IPS-20b (cell line): ENCODE measurements at regions not wholly inside any gene's neighbourhood (a gene's known extent, or its start where the extent isn't known, plus 50 kb on each side); places are given as distances from the start of the nearest gene placed in this dataset.

Source experiments
- H3K27ac ChIP-seq: one replicate; pipeline ENCODE4 v1.5.1; 2013; ENCODE audit warnings: low read length
- H3K27me3 ChIP-seq: 2 replicates; pipeline ENCODE4 v1.6.1; 2013; ENCODE audit warnings: mild to moderate bottlenecking, low read length, inconsistent platforms; ENCODE audit not compliant: insufficient read depth
- H3K36me3 ChIP-seq: 2 replicates; pipeline ENCODE4 v1.6.1; 2013; ENCODE audit warnings: low read depth, mild to moderate bottlenecking, inconsistent platforms, low read length, moderate library complexity; ENCODE audit not compliant: insufficient read depth
- H3K4me1 ChIP-seq: 2 replicates; pipeline ENCODE4 v1.6.1; 2013; ENCODE audit warnings: mild to moderate bottlenecking, control low read depth, inconsistent platforms, low read length, moderate library complexity; ENCODE audit not compliant: insufficient read depth
- H3K4me3 ChIP-seq: 2 replicates; pipeline ENCODE4 v1.5.1; 2013; ENCODE audit warnings: mild to moderate bottlenecking, low read length, inconsistent platforms
- H3K9ac ChIP-seq: 2 replicates; pipeline ENCODE4 v1.6.1; 2013; ENCODE audit warnings: low read depth, mild to moderate bottlenecking, inconsistent platforms, low read length, moderate library complexity
- H3K9me3 ChIP-seq: 2 replicates; pipeline ENCODE4 v1.6.1; 2013; ENCODE audit warnings: mild to moderate bottlenecking, low read depth, low read length, inconsistent platforms; ENCODE audit not compliant: insufficient read depth

DNA sequence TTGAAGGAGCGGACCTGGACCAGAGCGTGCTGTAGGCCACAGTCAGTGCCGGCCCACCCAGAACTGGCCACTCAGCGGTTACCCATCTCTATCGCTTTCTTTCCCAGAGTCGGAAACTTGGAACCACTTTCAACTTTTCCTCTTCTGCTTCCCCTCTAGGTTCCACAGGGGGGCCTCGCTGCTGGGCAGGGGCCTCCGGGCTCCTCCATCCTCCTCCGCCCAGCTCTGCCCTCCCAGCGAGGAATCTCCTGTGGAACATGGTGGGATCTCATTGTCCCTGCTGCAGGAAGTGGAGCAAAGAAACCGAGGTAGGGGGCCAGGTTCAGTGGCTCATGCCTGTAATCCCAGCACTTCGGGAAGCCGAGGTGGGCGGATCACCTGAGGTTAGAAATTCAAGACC is 139.2 kb downstream of the ETS2 start:
- Histone ChIP-seq H3K27me3 (peaks cover 24% of the 10 kb centered on the region), H3K9me3 (no peaks in the 10 kb centered on the region; the same call in 1 of the 2 replicates)

GRCh38 chr21:38944402-38944801 is 138.7 kb downstream of the ETS2 start:
- Histone ChIP-seq H3K36me3 (no peaks in the 10 kb centered on the region), H3K9me3 (no peaks in the 10 kb centered on the region; the same call in 1 of the 2 replicates), H3K4me3 (no peak overlapping the region), H3K27me3 (peaks cover 24% of the 10 kb centered on the region), H3K9ac (no peak overlapping the region; the same call in 1 of the 2 replicates), H3K4me1 (peaks cover 13% of the 10 kb centered on the region; the same call in 1 of the 2 replicates), H3K27ac (no peak overlapping the region)

More for the DNA sequence above, 139.2 kb downstream of the ETS2 start:
- Histone ChIP-seq H3K4me1 (peaks cover 13% of the 10 kb centered on the region; the same call in 1 of the 2 replicates), H3K9ac (no peak overlapping the region; the same call in 1 of the 2 replicates), H3K4me3 (peak overlapping the region; percentile 38; the same call in 1 of the 2 replicates), H3K36me3 (no peaks in the 10 kb centered on the region), H3K27ac (no peak overlapping the region)

DNA sequence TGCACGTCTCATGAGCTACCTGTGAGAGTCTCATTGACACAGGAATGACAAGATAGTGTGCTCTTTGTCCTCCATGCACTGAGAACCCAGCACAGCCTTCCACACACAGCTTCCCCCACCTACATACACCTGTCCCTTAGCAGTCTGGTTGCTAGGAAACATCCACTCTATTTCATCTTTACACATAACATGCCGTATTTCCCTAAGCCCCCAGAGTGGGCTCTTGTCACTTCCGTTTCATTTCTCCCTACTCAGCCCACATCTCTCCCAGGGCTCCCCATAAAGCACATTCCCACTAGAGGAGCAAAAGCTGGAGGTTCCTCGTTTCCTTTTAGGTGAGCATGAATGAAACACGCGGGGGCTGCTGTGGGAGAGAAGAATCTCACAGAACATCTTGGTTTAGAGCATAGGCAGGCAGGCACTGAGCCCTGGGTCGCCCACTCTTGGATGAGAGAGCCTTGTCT is 137.1 kb downstream of the ETS2 start:
- Histone ChIP-seq H3K36me3 (no peaks in the 10 kb centered on the region), H3K27me3 (peaks cover 17% of the 10 kb centered on the region), H3K9ac (no peak overlapping the region), H3K27ac (no peak overlapping the region), H3K4me1 (peaks cover 13% of the 10 kb centered on the region; the same call in 1 of the 2 replicates), H3K4me3 (no peak overlapping the region), H3K9me3 (no peaks in the 10 kb centered on the region; the same call in 1 of the 2 replicates)

DNA sequence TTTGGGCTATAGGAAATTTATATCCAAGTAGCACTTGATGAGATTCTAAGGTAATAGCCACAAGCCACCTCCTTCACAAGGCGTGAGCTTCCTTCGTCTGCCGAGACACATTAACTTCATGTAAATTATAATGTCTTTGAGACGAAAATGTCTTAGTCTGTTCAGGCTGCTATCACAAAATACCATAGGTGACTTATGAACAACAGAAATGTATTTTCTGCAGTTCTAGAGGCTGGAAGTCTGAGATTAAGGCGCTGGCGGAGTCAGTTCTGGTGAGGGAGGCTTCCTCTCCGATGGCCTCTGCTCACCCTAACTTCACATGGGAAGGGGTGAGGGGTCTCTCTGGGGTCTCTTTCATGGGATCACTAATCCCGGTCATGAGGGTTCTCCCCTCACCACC is 133.0 kb downstream of the ETS2 start:
- H3K4me3 ChIP-seq: no peak overlapping the region
- H3K9me3 ChIP-seq: no peaks in the 10 kb centered on the region; the same call in 1 of the 2 replicates
- no peaks in the 10 kb centered on the region; the same call in 1 of the 2 replicates for H3K4me1 ChIP-seq
- H3K9ac ChIP-seq: no peak overlapping the region
- no peaks in the 10 kb centered on the region for H3K27me3 ChIP-seq
- H3K27ac ChIP-seq: no peak overlapping the region
- no peaks in the 10 kb centered on the region for H3K36me3 ChIP-seq

DNA sequence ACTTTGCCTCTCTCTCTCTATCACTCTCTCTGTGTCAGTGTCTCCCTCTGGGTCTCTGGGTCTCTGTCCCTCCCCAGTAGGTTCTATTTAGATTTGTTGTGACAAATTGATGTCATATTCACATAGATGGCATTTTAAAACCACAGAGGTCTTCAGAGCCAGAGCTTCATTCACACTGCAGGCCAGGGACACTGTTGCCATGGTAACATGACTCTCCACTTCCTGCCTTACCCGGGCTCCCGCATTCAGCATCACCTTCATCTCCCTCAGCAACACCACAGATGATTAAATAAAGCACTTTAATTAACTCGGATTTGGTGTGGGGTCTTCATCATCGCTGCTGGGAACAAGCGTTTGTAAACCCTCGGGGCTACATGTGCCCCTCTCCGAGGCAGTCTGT is 132.6 kb downstream of the ETS2 start:
- Histone ChIP-seq H3K4me1 (no peaks in the 10 kb centered on the region; the same call in 1 of the 2 replicates), H3K27me3 (no peaks in the 10 kb centered on the region), H3K9me3 (no peaks in the 10 kb centered on the region; the same call in 1 of the 2 replicates), H3K36me3 (no peaks in the 10 kb centered on the region), H3K27ac (no peak overlapping the region), H3K9ac (no peak overlapping the region), H3K4me3 (no peak overlapping the region)

DNA sequence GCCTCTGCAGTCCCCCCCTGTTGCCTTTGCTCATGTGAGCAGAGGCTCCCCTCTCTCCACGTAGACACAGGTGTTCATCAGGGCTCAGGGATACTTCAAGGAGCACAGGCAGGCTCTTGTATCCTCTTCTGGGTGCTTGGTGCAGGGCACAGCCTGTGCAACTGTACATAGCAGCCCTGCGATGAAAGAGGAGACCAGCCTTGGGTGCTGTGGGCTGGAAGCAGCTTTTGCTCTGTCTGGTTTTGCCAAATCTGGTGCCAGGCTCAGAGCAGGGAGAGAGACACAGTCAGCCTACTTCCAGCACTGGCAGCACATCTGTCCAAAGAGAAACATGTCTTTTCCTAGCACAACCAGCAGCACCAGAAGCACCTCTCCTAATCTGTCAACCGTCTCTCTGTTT is 132.1 kb downstream of the ETS2 start:
- Histone ChIP-seq H3K27me3 (no peaks in the 10 kb centered on the region), H3K36me3 (no peaks in the 10 kb centered on the region), H3K9me3 (no peaks in the 10 kb centered on the region; the same call in 1 of the 2 replicates), H3K9ac (no peak overlapping the region), H3K4me3 (no peak overlapping the region), H3K27ac (no peak overlapping the region), H3K4me1 (no peaks in the 10 kb centered on the region; the same call in 1 of the 2 replicates)

GRCh38 chr21:38937286-38937790 is 131.6 kb downstream of the ETS2 start:
- no peaks in the 10 kb centered on the region; the same call in 1 of the 2 replicates for H3K4me1 ChIP-seq
- H3K4me3 ChIP-seq: no peak overlapping the region
- H3K27ac ChIP-seq: no peak overlapping the region
- no peaks in the 10 kb centered on the region for H3K36me3 ChIP-seq
- H3K9ac ChIP-seq: no peak overlapping the region
- H3K27me3 ChIP-seq: no peaks in the 10 kb centered on the region
- H3K9me3 ChIP-seq: no peaks in the 10 kb centered on the region; the same call in 1 of the 2 replicates

- H3K4me1 ChIP-seq: no peaks in the 10 kb centered on the region; the same call in 1 of the 2 replicates
- H3K9ac ChIP-seq: no peak overlapping the region
- no peaks in the 10 kb centered on the region for H3K27me3 ChIP-seq
- no peak overlapping the region for H3K27ac ChIP-seq
- no peak overlapping the region for H3K4me3 ChIP-seq
- no peaks in the 10 kb centered on the region for H3K9me3 ChIP-seq
- H3K36me3 ChIP-seq: no peaks in the 10 kb centered on the region
Measured at GRCh38 chr21:38936240-38936639, 130.5 kb downstream of the ETS2 start.

GRCh38 chr21:38933731-38934130 is 128.0 kb downstream of the ETS2 start:
- H3K27ac ChIP-seq: no peak overlapping the region
- no peaks in the 10 kb centered on the region for H3K27me3 ChIP-seq
- H3K4me1 ChIP-seq: no peaks in the 10 kb centered on the region; the same call in 1 of the 2 replicates
- H3K9me3 ChIP-seq: peaks cover 6% of the 10 kb centered on the region
- no peak overlapping the region for H3K4me3 ChIP-seq
- no peaks in the 10 kb centered on the region for H3K36me3 ChIP-seq
- H3K9ac ChIP-seq: no peak overlapping the region

DNA sequence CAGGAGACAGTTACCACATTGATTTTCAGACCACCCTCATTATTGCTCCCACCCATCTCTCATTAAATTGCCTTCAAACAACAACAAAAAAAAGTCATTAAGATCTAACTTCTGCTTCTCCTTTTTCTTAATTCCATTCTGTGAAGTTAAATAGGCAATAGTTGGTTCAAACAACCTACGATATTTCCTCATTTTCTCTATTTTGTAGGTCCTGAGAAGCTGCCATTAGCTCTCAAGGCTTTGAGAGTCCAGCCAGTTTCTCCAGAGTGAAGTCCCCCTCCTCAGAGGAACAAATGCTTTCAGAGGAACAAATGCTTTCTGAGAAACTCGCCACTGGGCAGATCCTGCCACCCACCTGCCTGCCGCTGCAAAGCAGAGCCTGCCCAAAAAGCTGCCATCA is 125.6 kb downstream of the ETS2 start:
- H3K9me3 ChIP-seq: peaks cover 6% of the 10 kb centered on the region
- H3K4me1 ChIP-seq: no peaks in the 10 kb centered on the region
- H3K36me3 ChIP-seq: no peaks in the 10 kb centered on the region
- H3K27me3 ChIP-seq: no peaks in the 10 kb centered on the region
- H3K27ac ChIP-seq: no peak overlapping the region
- H3K4me3 ChIP-seq: no peak overlapping the region
- no peak overlapping the region for H3K9ac ChIP-seq

- Histone ChIP-seq H3K36me3 (no peaks in the 10 kb centered on the region), H3K4me3 (no peak overlapping the region), H3K4me1 (no peaks in the 10 kb centered on the region), H3K27ac (no peak overlapping the region), H3K27me3 (no peaks in the 10 kb centered on the region), H3K9me3 (peaks cover 6% of the 10 kb centered on the region), H3K9ac (no peak overlapping the region)
Measured at GRCh38 chr21:38930853-38931252, 125.1 kb downstream of the ETS2 start.

DNA sequence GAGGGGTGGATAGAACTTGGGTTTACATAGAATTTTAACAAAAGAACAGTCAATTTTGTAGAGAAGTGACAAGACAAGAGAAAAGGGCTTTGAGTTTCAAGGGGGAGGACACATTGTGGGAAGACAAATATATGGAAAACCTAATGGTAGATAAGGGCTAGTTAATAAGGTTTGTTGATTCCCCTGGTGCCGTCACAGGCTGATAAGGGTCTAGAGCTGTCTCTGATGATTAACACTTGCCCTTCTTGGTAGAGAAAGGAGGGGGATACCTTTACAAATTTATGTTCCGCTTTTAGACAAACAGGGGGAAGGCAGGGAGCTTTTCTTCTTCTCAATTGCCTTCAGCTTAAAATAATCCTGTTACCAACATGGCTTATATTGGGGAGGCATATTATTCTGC is 124.3 kb downstream of the ETS2 start:
- no peaks in the 10 kb centered on the region for H3K27me3 ChIP-seq
- no peak overlapping the region for H3K9ac ChIP-seq
- H3K9me3 ChIP-seq: peaks cover 6% of the 10 kb centered on the region
- H3K4me1 ChIP-seq: no peaks in the 10 kb centered on the region
- no peaks in the 10 kb centered on the region for H3K36me3 ChIP-seq
- H3K27ac ChIP-seq: no peak overlapping the region
- no peak overlapping the region for H3K4me3 ChIP-seq
